SK-N-SH (cell line): ENCODE measurements at regions not wholly inside any gene's neighbourhood (a gene's known extent, or its start where the extent isn't known, plus 50 kb on each side); places are given as distances from the start of the nearest gene placed in this dataset.

ENCODE experiments used
- CTCF ChIA-PET: fragments of 300-600, 350-600 bp; formaldehyde crosslinking; extraction: SDS; loops from one replicate; lab custom pipeline; 2021; lab: Yijun Ruan, JAX
- POLR2A ChIA-PET: fragments of 350-600 bp; sonication (Branson Sonifier 250); formaldehyde crosslinking; extraction: SDS; loops from one replicate; lab custom pipeline; 2020; ENCODE audit warnings: antibody characterized with exemption, inconsistent platforms; lab: Yijun Ruan, JAX
- DNase-seq: peaks from one replicate; pipeline ENCODE4 v3.0.0; 2012
- H2AFZ ChIP-seq: fragments of 200-600 bp; sonication (generic); 2 replicates; pipeline ENCODE4 v1.8.1; 2016; ENCODE audit warnings: antibody characterized with exemption, mild to moderate bottlenecking, low read depth
- H3F3A ChIP-seq: fragments of 200-600 bp; sonication (generic); replicated peaks from 2 replicates; pipeline ENCODE3; 2016; ENCODE audit warnings: antibody characterized with exemption, mild to moderate bottlenecking; ENCODE audit not compliant: insufficient read depth
- H3K27ac ChIP-seq, 2 experiments: fragments of 200-500 bp in 1 of 2; fragments of 200-600 bp in 1 of 2; sonication (Bioruptor generic) in 1 of 2; sonication (generic), shearing (Covaris generic) in 1 of 2; 2 replicates each; pipeline versions ENCODE4 v1.5.1 to v1.6.1; 2014 to 2016; ENCODE audit warnings: low read depth in 2 of 2, inconsistent platforms in 1 of 2, low read length in 1 of 2, mild to moderate bottlenecking in 1 of 2, mixed read lengths in 1 of 2
- H3K27me3 ChIP-seq: fragments of 200-600 bp; sonication (generic), shearing (Covaris generic); 2 replicates; pipeline ENCODE4 v1.6.1; 2016; ENCODE audit warnings: mixed run types; ENCODE audit not compliant: insufficient read depth
- H3K36me3 ChIP-seq, 2 experiments: fragments of 200-500 bp in 1 of 2; fragments of 200-600 bp in 1 of 2; sonication (Bioruptor generic) in 1 of 2; sonication (generic) in 1 of 2; replicated peaks in 1 of 2; 2 replicates each; pipeline versions ENCODE3 to v1.5.1; 2014 to 2016; ENCODE audit warnings: low read length in 1 of 2, mild to moderate bottlenecking in 1 of 2; ENCODE audit not compliant: insufficient read depth in 2 of 2, control insufficient read depth in 1 of 2
- H3K4me1 ChIP-seq, 2 experiments: fragments of 200-500 bp in 1 of 2; fragments of 200-600 bp in 1 of 2; sonication (Bioruptor generic) in 1 of 2; sonication (generic), shearing (Covaris generic) in 1 of 2; 2 replicates each; pipeline versions ENCODE4 v1.5.1 to v1.6.1; 2014 to 2016; ENCODE audit warnings: low read depth in 1 of 2, low read length in 1 of 2, mixed run types in 1 of 2; ENCODE audit not compliant: insufficient read depth in 2 of 2, control insufficient read depth in 1 of 2
- H3K4me2 ChIP-seq: fragments of 200-600 bp; sonication (generic), shearing (Covaris generic); 2 replicates; pipeline ENCODE4 v1.6.1; 2017; ENCODE audit warnings: mixed run types
- H3K4me3 ChIP-seq, 2 experiments: fragments of 200-500 bp in 1 of 2; fragments of 200-600 bp in 1 of 2; sonication (Bioruptor generic) in 1 of 2; sonication (generic), shearing (Covaris generic) in 1 of 2; 2 replicates each; pipeline versions ENCODE4 v1.5.1 to v1.8.1; 2014 to 2016; ENCODE audit warnings: low read depth in 2 of 2, inconsistent platforms in 1 of 2, low read length in 1 of 2, mild to moderate bottlenecking in 1 of 2, mixed read lengths in 1 of 2, moderate library complexity in 1 of 2
- H3K79me2 ChIP-seq: fragments of 200-600 bp; sonication (generic); 2 replicates; pipeline ENCODE4 v1.8.1; 2017; ENCODE audit warnings: mild to moderate bottlenecking; ENCODE audit not compliant: insufficient read depth
- H3K9ac ChIP-seq: fragments of 200-600 bp; sonication (generic); 2 replicates; pipeline ENCODE4 v1.6.1; 2017; ENCODE audit warnings: mixed run types
- H3K9me2 ChIP-seq: fragments of 200-600 bp; sonication (generic); 2 replicates; pipeline ENCODE4 v1.6.1; 2017; ENCODE audit warnings: mixed run types
- H3K9me3 ChIP-seq: fragments of 200-600 bp; sonication (generic); 2 replicates; pipeline ENCODE4 v1.6.1; 2017; ENCODE audit warnings: mixed run types, mild to moderate bottlenecking, moderate library complexity
- H4K20me1 ChIP-seq: fragments of 200-600 bp; sonication (generic); 2 replicates; pipeline ENCODE4 v1.6.1; 2017; ENCODE audit warnings: mild to moderate bottlenecking, mixed run types; ENCODE audit not compliant: insufficient read depth
- CHD2 ChIP-seq: fragments of 150-350 bp; IDR thresholded peaks from 2 replicates; pipeline ENCODE4 v1.6.1; 2018; ENCODE audit warnings: low read length; ENCODE audit not compliant: partially characterized antibody
- EP300 ChIP-seq, 2 experiments: IDR thresholded peaks; 2 replicates each; pipeline versions ENCODE4 v1.4.0 to v1.6.1; 2012; ENCODE audit warnings: borderline replicate concordance in 1 of 2, low read depth in 1 of 2, low read length in 1 of 2
- EZH2phosphoT487 ChIP-seq: fragments of 200-600 bp; sonication (generic); IDR thresholded peaks from 2 replicates; pipeline ENCODE4 v1.6.1; 2017; ENCODE audit warnings: low read depth, mixed run types, mild to moderate bottlenecking, antibody characterized with exemption, moderate library complexity, borderline replicate concordance
- FOXM1 ChIP-seq: IDR thresholded peaks from 2 replicates; pipeline ENCODE4 v1.4.0; 2012; ENCODE audit warnings: low read depth, mild to moderate bottlenecking
- JUND ChIP-seq: IDR thresholded peaks from 2 replicates; pipeline ENCODE4 v1.4.0; 2012
- MEF2A ChIP-seq: IDR thresholded peaks from 2 replicates; pipeline ENCODE4 v1.4.0; 2012; ENCODE audit warnings: low read depth, borderline replicate concordance
- NFIC ChIP-seq: IDR thresholded peaks from 2 replicates; pipeline ENCODE4 v1.4.0; 2012; ENCODE audit warnings: borderline replicate concordance
- PBX3 ChIP-seq: IDR thresholded peaks from 2 replicates; pipeline ENCODE4; 2012
- POLR2AphosphoS5 ChIP-seq: IDR thresholded peaks from 2 replicates; pipeline ENCODE4 v1.6.1; 2012; ENCODE audit warnings: low read depth, low read length
- RAD21 ChIP-seq: IDR thresholded peaks from 2 replicates; pipeline ENCODE4 v1.6.1; 2012; ENCODE audit warnings: mild to moderate bottlenecking, low read length
- RFX5 ChIP-seq: IDR thresholded peaks from 2 replicates; pipeline ENCODE4 v1.6.1; 2012; ENCODE audit warnings: mild to moderate bottlenecking, improper control_type of control experiment, low read length
- SIN3A ChIP-seq: IDR thresholded peaks from 2 replicates; pipeline ENCODE4 v1.6.1; 2012; ENCODE audit warnings: low read depth, mild to moderate bottlenecking, low read length, moderate library complexity, borderline replicate concordance
- TCF12 ChIP-seq: IDR thresholded peaks from 2 replicates; pipeline ENCODE4 v1.4.0; 2012
- USF1 ChIP-seq: IDR thresholded peaks from 2 replicates; pipeline ENCODE4 v1.4.0; 2012; ENCODE audit warnings: low read depth, borderline replicate concordance
- USF2 ChIP-seq: fragments of 150-350 bp; IDR thresholded peaks from 2 replicates; pipeline ENCODE4 v1.6.1; 2017; ENCODE audit warnings: antibody characterized with exemption, low read length, low read depth, borderline replicate concordance
- YY1 ChIP-seq: IDR thresholded peaks from 2 replicates; pipeline ENCODE4 v1.4.0; 2012; ENCODE audit warnings: low read depth, mild to moderate bottlenecking
- WGBS: methylation state at CpG from one replicate; pipeline ENCODE4 v1.1.6; 2017; ENCODE audit warnings: low lambda C conversion rate; 5-methylcytosine and 5-hydroxymethylcytosine counted together
- TF ChIP-seq, protein P1 (sequence below): IDR thresholded peaks from 2 replicates; pipeline ENCODE4 v1.4.0; 2012; ENCODE audit warnings: low read depth
- TF ChIP-seq, protein P2 (sequence below): IDR thresholded peaks from 2 replicates; pipeline ENCODE4 v1.6.1; 2012; ENCODE audit warnings: mild to moderate bottlenecking, low read depth, low read length, moderate library complexity

GRCh38 chr6:168149015-168149414 lies 70.0 kb upstream of the FRMD1 start (continued):
- no peak for TF ChIP-seq CHD2
- no peak for TF ChIP-seq RAD21
- TF ChIP-seq, protein P1, sequence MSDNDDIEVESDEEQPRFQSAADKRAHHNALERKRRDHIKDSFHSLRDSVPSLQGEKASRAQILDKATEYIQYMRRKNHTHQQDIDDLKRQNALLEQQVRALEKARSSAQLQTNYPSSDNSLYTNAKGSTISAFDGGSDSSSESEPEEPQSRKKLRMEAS, result no peak
- no peak for TF ChIP-seq USF2
- TF ChIP-seq JUND, result no peak
- TF ChIP-seq FOXM1, result no peak
- TF ChIP-seq, all 33 proteins: peak for 0

DNA sequence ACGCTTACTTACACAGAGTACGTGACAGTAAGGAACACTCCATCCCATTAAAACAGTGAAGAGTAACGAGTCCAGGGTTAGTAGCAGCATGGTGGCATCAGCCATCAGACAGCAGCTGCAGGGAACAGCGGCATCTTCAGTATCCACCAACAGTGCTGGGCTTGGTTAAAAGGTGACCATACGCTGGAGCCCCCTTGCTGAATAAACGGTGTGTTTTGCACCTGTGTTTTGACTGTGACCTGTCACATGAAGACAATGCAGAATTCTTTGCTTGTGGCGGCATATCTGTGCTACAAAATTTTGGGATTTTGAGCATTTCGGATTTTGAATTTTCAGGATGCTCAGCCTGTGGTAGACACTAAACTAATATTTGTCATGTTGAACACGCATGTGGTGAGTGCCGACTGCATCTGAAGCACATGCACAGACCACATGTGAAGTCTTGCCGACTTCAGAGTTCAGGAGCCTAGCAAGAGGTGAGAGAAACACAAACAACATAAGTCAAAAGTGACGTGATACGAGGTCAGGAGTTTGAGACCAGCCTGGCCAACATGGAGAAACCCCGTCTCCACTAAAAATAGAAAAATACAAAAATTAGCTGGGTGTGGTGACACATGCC lies 69.3 kb upstream of the FRMD1 start:
- H3K4me2 ChIP-seq, result no peak overlapping the region
- H3K79me2 ChIP-seq, result no peaks in the 10 kb centered on the region
- CTCF ChIA-PET, result no interaction called here
- H4K20me1 ChIP-seq, result no peaks in the 10 kb centered on the region
- H3K9me2 ChIP-seq, result no peaks in the 10 kb centered on the region
- no peak for DNase-seq
- H3K9ac ChIP-seq, result no peak overlapping the region
- H3K27me3 ChIP-seq, result no peaks in the 10 kb centered on the region
- no peaks in the 10 kb centered on the region; a peak in 1 of 4 replicates for H3K4me1 ChIP-seq
- no peak overlapping the region for H3K27ac ChIP-seq
- WGBS, result 55% methylated on average over 14 of the region's 14 CpGs
- H2AFZ ChIP-seq, result no peak overlapping the region
- TF ChIP-seq NFIC (no peak), YY1 (no peak)
- POLR2A ChIA-PET, result no interaction called here
- H3F3A ChIP-seq, result no peaks in the 10 kb centered on the region
- no peaks in the 10 kb centered on the region for H3K9me3 ChIP-seq
- H3K36me3 ChIP-seq, result no peaks in the 10 kb centered on the region
- H3K4me3 ChIP-seq, result no peak overlapping the region

DNA sequence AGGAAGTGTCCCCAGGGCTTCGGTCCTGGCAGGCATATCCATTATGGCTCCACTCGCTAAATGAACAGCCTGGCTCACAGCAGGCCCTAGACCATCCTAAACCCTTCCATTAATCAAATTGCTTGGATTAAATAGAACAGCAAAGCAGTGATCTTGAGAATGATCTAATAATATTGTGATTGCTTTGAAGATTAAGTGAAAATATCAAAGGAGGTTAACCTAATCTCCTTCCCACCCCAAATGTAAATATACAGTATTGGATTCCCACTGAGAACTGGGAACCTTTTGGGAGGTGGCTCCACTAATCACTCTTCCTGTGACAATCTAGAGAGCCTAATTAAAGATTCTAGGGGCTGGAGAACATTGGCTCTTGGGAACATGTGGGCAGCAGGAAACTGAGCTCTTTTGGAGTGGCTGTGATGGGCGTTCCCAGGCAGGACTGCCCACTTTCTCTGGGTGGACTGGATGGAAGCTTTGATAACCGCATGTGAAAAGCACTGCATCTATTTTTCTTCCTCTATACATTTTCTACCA lies 68.3 kb upstream of the FRMD1 start:
- Histone ChIP-seq H2AFZ (no peak overlapping the region), H3K4me3 (no peak overlapping the region), H3K4me2 (no peak overlapping the region), H3K27ac (no peak overlapping the region), H3K9me3 (no peaks in the 10 kb centered on the region), H3K36me3 (no peaks in the 10 kb centered on the region), H3K9ac (no peak overlapping the region), H3K4me1 (no peaks in the 10 kb centered on the region; a peak in 1 of 4 replicates), H3K27me3 (no peaks in the 10 kb centered on the region), H3F3A (no peaks in the 10 kb centered on the region), H3K79me2 (no peaks in the 10 kb centered on the region), H4K20me1 (no peaks in the 10 kb centered on the region), H3K9me2 (no peaks in the 10 kb centered on the region)
- 43% methylated on average over 4 of the region's 4 CpGs for WGBS
- TF ChIP-seq USF1 (no peak), YY1 (no peak), POLR2AphosphoS5 (no peak), PBX3 (no peak), TCF12 (no peak), EZH2phosphoT487 (no peak), CHD2 (no peak), RFX5 (no peak), SIN3A (no peak), EP300 (IDR thresholded peaks at IDR 0.05; ENCODE audit: borderline replicate concordance in 1 of 2, low read depth in 1 of 2, low read length in 1 of 2) (no peak), MEF2A (no peak), FOXM1 (no peak)
- TF ChIP-seq, protein P1, result no peak
- TF ChIP-seq, protein P2, sequence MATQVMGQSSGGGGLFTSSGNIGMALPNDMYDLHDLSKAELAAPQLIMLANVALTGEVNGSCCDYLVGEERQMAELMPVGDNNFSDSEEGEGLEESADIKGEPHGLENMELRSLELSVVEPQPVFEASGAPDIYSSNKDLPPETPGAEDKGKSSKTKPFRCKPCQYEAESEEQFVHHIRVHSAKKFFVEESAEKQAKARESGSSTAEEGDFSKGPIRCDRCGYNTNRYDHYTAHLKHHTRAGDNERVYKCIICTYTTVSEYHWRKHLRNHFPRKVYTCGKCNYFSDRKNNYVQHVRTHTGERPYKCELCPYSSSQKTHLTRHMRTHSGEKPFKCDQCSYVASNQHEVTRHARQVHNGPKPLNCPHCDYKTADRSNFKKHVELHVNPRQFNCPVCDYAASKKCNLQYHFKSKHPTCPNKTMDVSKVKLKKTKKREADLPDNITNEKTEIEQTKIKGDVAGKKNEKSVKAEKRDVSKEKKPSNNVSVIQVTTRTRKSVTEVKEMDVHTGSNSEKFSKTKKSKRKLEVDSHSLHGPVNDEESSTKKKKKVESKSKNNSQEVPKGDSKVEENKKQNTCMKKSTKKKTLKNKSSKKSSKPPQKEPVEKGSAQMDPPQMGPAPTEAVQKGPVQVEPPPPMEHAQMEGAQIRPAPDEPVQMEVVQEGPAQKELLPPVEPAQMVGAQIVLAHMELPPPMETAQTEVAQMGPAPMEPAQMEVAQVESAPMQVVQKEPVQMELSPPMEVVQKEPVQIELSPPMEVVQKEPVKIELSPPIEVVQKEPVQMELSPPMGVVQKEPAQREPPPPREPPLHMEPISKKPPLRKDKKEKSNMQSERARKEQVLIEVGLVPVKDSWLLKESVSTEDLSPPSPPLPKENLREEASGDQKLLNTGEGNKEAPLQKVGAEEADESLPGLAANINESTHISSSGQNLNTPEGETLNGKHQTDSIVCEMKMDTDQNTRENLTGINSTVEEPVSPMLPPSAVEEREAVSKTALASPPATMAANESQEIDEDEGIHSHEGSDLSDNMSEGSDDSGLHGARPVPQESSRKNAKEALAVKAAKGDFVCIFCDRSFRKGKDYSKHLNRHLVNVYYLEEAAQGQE, result no peak
- CTCF ChIA-PET, result interaction anchor here (1.0 kb wide), 1 partner anchor 87 kb away, joined by 4 read pairs; no protein-coding TSS in a partner anchor
- no peak for DNase-seq
- POLR2A ChIA-PET, result no interaction called here
